Urinary bladder (tissue), 4 donors: ENCODE measurements at regions not wholly inside any gene's neighbourhood (a gene's known extent, or its start where the extent isn't known, plus 50 kb on each side); places are given as distances from the start of the nearest gene placed in this dataset. TPM values are rescaled to one million over a fixed set of nuclear protein-coding genes. Genes with fewer than 3 reads are reported as not detected.

ENCODE experiments used
- DNase-seq: peaks from one replicate; pipeline ENCODE4 v3.0.0-alpha.2; 2015; ENCODE audit errors: extremely low spot score
- H3K27ac ChIP-seq: one replicate; pipeline ENCODE4 v1.5.1; 2013; ENCODE audit warnings: low read depth, mild to moderate bottlenecking, moderate library complexity
- H3K36me3 ChIP-seq: one replicate; pipeline ENCODE4 v1.6.1; 2013; ENCODE audit warnings: mild to moderate bottlenecking, moderate library complexity; ENCODE audit not compliant: insufficient read depth
- H3K4me1 ChIP-seq: one replicate; pipeline ENCODE4 v1.6.1; 2013; ENCODE audit warnings: mild to moderate bottlenecking, moderate library complexity; ENCODE audit not compliant: insufficient read depth
- H3K4me3 ChIP-seq: one replicate; pipeline ENCODE4 v1.5.1; 2013; ENCODE audit warnings: low read depth, low read length
- WGBS: extraction: QIAGEN DNeasy Blood & Tissue Kit; methylation state at CpG from one replicate; pipeline ENCODE4 v1.1.7; 2013; 5-methylcytosine and 5-hydroxymethylcytosine counted together
- small RNA-seq: library from RNA; depleted of rRNA; stranded (forward); fragments of <200 nt; gene quantifications from one replicate; pipeline ENCODE3, GENCODE V24; 2014
- donor health status: healthy with polysubstance abuse.
- donor health status: healthy.

GRCh38 chr6:130766239-130767144, 60.7 kb upstream of the SMLR1 start:
- Histone ChIP-seq H3K27ac (no peak overlapping the region), H3K36me3 (no peaks in the 10 kb centered on the region), H3K4me3 (no peak overlapping the region), H3K4me1 (no peaks in the 10 kb centered on the region)
- DNase-seq: no peak
- WGBS: 72% methylated on average over 7 of the region's 7 CpGs

- WGBS: 88% methylated on average over 1 of the region's 1 CpG
- H3K4me3 ChIP-seq: no peak overlapping the region
- H3K36me3 ChIP-seq: no peaks in the 10 kb centered on the region
- no peaks in the 10 kb centered on the region for H3K4me1 ChIP-seq
- no peak for DNase-seq
- H3K27ac ChIP-seq: no peak overlapping the region
Measured at GRCh38 chr6:130769861-130770260, 57.3 kb upstream of the SMLR1 start.

GRCh38 chr6:130771741-130772140, 55.5 kb upstream of the SMLR1 start:
- WGBS: 62% methylated on average over 3 of the region's 3 CpGs
- H3K36me3 ChIP-seq: no peaks in the 10 kb centered on the region
- DNase-seq: no peak
- H3K27ac ChIP-seq: no peak overlapping the region
- H3K4me1 ChIP-seq: no peaks in the 10 kb centered on the region
- no peak overlapping the region for H3K4me3 ChIP-seq

GRCh38 chr6:130773860-130774259, 53.3 kb upstream of the SMLR1 start:
- WGBS: 93% methylated on average over 3 of the region's 3 CpGs
- H3K4me1 ChIP-seq: no peaks in the 10 kb centered on the region

GRCh38 chr6:130775411-130776012, 51.7 kb upstream of the SMLR1 start:
- 67% methylated on average over 3 of the region's 3 CpGs for WGBS
- no peak for DNase-seq
- Histone ChIP-seq H3K4me3 (no peak overlapping the region), H3K36me3 (no peaks in the 10 kb centered on the region), H3K4me1 (no peaks in the 10 kb centered on the region), H3K27ac (no peak overlapping the region)

More at GRCh38 chr6:130773860-130774259, 53.3 kb upstream of the SMLR1 start:
- Histone ChIP-seq H3K27ac (no peak overlapping the region), H3K4me3 (no peak overlapping the region), H3K36me3 (no peaks in the 10 kb centered on the region)
- no peak for DNase-seq

- H3K4me3 ChIP-seq: no peak overlapping the region
- no peaks in the 10 kb centered on the region for H3K36me3 ChIP-seq
- H3K27ac ChIP-seq: no peak overlapping the region
- no peak for DNase-seq
- no peaks in the 10 kb centered on the region for H3K4me1 ChIP-seq
- 67% methylated on average over 3 of the region's 3 CpGs for WGBS
Measured at GRCh38 chr6:130776287-130776925, 50.8 kb upstream of the SMLR1 start.

Small RNA genes lying in the stretch of these regions (small RNA-seq; reads per million reads assigned to genes)
- gene RF00019: not detected
